Endothelial cell (in vitro differentiated cells): ENCODE measurements at regions not wholly inside any gene's neighbourhood (a gene's known extent, or its start where the extent isn't known, plus 50 kb on each side); places are given as distances from the start of the nearest gene placed in this dataset.

Source experiments
- DNase-seq: peaks from one replicate; pipeline ENCODE4 v3.0.0; 2021; ENCODE audit warnings: low spot score
- H3K27ac Mint-ChIP-seq: one replicate; pipeline ENCODE4 v1.8.0; 2021; ENCODE audit warnings: mixed read lengths, inconsistent platforms; ENCODE audit not compliant: unreplicated experiment
- H3K27me3 Mint-ChIP-seq: one replicate; pipeline ENCODE4 v1.8.0; 2021; ENCODE audit warnings: mild to moderate bottlenecking, moderate library complexity, mixed read lengths, inconsistent platforms; ENCODE audit not compliant: unreplicated experiment
- H3K36me3 Mint-ChIP-seq: one replicate; pipeline ENCODE4 v1.8.0; 2021; ENCODE audit warnings: mild to moderate bottlenecking, low read depth, mixed read lengths, inconsistent platforms; ENCODE audit not compliant: unreplicated experiment
- H3K4me1 Mint-ChIP-seq: one replicate; pipeline ENCODE4 v1.8.0; 2021; ENCODE audit warnings: mild to moderate bottlenecking, mixed read lengths, inconsistent platforms; ENCODE audit not compliant: unreplicated experiment
- H3K4me3 Mint-ChIP-seq: one replicate; pipeline ENCODE4 v1.8.0; 2021; ENCODE audit warnings: mild to moderate bottlenecking, mixed read lengths, inconsistent platforms; ENCODE audit not compliant: unreplicated experiment
- H3K9me3 Mint-ChIP-seq: one replicate; pipeline ENCODE4 v1.8.0; 2021; ENCODE audit warnings: mixed read lengths, inconsistent platforms; ENCODE audit not compliant: unreplicated experiment
- CTCF ChIP-seq: fragments of 200-600 bp; sonication (generic); IDR thresholded peaks from one replicate; pipeline ENCODE4 v1.5.0; 2021; ENCODE audit warnings: antibody characterized with exemption; ENCODE audit not compliant: unreplicated experiment

- no peaks in the 10 kb centered on the region for H3K4me1 Mint-ChIP-seq
- no peak overlapping the region for H3K4me3 Mint-ChIP-seq
- no peak for DNase-seq
- no peaks in the 10 kb centered on the region for H3K27me3 Mint-ChIP-seq
- no peaks in the 10 kb centered on the region for H3K9me3 Mint-ChIP-seq
- no peak overlapping the region for H3K27ac Mint-ChIP-seq
- H3K36me3 Mint-ChIP-seq = no peaks in the 10 kb centered on the region
- TF ChIP-seq CTCF = no peak
Measured at GRCh38 chr5:28415791-28416443, 1377.5 kb upstream of the CDH9 start.

DNA sequence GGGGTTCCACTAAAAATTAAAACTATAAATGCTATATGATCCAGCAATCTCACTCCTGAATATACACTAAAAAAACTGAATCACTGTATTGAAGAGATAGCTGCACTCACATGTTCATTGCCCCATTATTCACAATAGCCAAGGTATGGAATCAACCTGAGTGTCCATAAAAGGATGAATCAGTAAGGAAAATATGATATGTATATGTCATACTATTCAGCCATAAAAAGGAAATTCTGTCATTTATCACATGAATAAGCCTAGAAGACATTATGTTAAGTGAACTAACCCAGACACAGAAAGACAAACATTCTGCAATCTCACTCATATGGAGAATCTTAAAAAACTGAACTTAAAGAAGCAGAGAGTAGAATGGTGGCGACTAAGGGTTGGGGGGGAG is 1376.2 kb upstream of the CDH9 start:
- DNase-seq = no peak
- no peaks in the 10 kb centered on the region for H3K36me3 Mint-ChIP-seq
- H3K27ac Mint-ChIP-seq = no peak overlapping the region
- no peaks in the 10 kb centered on the region for H3K9me3 Mint-ChIP-seq
- H3K27me3 Mint-ChIP-seq = no peaks in the 10 kb centered on the region
- no peak overlapping the region for H3K4me3 Mint-ChIP-seq
- TF ChIP-seq CTCF = no peak
- no peaks in the 10 kb centered on the region for H3K4me1 Mint-ChIP-seq

GRCh38 chr5:28408651-28409050 is 1370.3 kb upstream of the CDH9 start:
- Mint-ChIP-seq H3K4me3 (no peak overlapping the region), H3K27ac (no peak overlapping the region), H3K4me1 (peaks cover 3% of the 10 kb centered on the region), H3K27me3 (no peaks in the 10 kb centered on the region), H3K9me3 (no peaks in the 10 kb centered on the region), H3K36me3 (no peaks in the 10 kb centered on the region)
- no peak for TF ChIP-seq CTCF
- DNase-seq = no peak

DNA sequence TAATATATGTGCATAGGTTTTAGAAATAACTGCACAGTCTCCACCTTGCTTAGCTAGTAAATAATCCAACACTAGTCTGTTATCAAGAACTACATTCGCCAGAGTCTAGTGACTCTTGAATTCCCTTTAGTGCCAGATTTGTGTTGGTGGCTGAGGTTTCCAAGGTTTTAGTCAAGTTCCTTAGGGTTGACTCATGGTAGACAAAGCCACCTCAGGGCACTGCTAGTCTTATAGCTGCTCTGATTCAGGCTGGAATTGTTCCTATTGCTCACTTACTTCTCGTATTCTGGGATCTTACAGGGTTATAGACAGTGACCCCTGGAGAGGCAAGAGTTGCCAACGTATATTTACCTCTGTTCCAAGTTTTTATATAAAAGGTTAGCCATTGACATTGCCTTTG is 1369.8 kb upstream of the CDH9 start:
- Mint-ChIP-seq H3K27ac (no peak overlapping the region), H3K27me3 (no peaks in the 10 kb centered on the region), H3K4me3 (no peak overlapping the region), H3K9me3 (no peaks in the 10 kb centered on the region), H3K4me1 (peaks cover 3% of the 10 kb centered on the region), H3K36me3 (no peaks in the 10 kb centered on the region)
- TF ChIP-seq CTCF = no peak
- DNase-seq = no peak

DNA sequence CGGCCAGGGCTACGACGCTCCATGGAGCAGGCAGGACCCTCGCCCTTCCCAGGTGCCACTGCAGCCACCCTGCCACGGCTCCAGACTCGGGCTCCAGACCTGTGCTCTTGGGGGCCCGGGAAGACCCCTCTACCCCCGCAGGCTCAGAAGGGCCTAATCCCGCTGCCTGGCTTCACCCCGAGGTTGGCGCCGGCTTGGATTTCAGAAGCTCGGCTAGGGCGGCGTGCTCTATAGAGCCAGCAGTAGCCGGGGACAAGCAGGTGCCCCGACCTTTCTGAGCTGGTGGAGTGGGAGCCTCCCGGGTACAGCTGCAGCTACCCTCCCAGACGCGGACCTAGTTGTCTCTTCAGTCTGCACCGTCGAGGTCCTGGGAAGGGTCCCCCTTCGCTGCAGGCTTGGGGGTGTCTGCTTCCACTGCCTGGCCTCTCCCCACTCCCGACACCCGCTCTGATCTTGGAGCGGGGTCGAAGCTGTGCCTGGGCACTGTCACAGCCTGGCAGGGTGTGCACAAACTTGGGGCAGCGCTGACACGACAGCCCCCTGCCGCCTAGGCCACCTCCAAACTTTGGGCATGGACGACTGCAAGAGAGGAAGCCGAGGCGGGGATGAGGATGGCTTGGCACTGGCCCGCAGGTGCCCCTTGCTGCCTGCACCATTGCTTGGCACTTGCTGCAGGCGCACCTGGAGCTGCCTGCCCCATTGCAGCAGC is 1366.1 kb upstream of the CDH9 start:
- no peak for DNase-seq
- Mint-ChIP-seq H3K4me3 (no peak overlapping the region), H3K4me1 (peaks cover 7% of the 10 kb centered on the region), H3K27ac (no peak overlapping the region), H3K9me3 (no peaks in the 10 kb centered on the region), H3K27me3 (no peaks in the 10 kb centered on the region), H3K36me3 (no peaks in the 10 kb centered on the region)
- TF ChIP-seq CTCF = no peak
